NCI-H524 treated with DMSO at 0.1 percent for 48 hours (cell line): ENCODE measurements at regions not wholly inside any gene's neighbourhood (a gene's known extent, or its start where the extent isn't known, plus 50 kb on each side); places are given as distances from the start of the nearest gene placed in this dataset.
"Not testable (repeated sequence)": the region's sequence is repeated elsewhere in the genome, so short reads cannot be mapped to it uniquely, and the experiment has no call there.

Experiments
- DNase-seq: peaks from one replicate; lab custom pipeline; 2025; lab: John Stamatoyannopoulos, UW

GRCh38 chr1:118828038-118828437, 160.1 kb downstream of the TBX15 start:
- no peak for DNase-seq

- no peak for DNase-seq
These were observed 160.5 kb downstream of the TBX15 start for GRCh38 chr1:118827636-118828035.

GRCh38 chr1:118827207-118827606, 160.9 kb downstream of the TBX15 start:
- no peak for DNase-seq

- DNase-seq = no peak
These were observed 161.5 kb downstream of the TBX15 start for GRCh38 chr1:118826669-118827068.

GRCh38 chr1:118825619-118826018, 162.5 kb downstream of the TBX15 start:
- no peak for DNase-seq

GRCh38 chr1:118821801-118822200, 166.3 kb downstream of the TBX15 start:
- DNase-seq = no peak

GRCh38 chr1:118820864-118821263, 167.3 kb downstream of the TBX15 start:
- DNase-seq = no peak

GRCh38 chr1:118815909-118816308, 172.2 kb downstream of the TBX15 start:
- no peak for DNase-seq

GRCh38 chr1:118812555-118812954, 175.6 kb downstream of the TBX15 start:
- no peak for DNase-seq

- DNase-seq = no peak
These were observed 177.0 kb downstream of the TBX15 start for GRCh38 chr1:118811156-118811555.

GRCh38 chr1:118809586-118809985, 178.6 kb downstream of the TBX15 start:
- no peak for DNase-seq

- DNase-seq = not testable (repeated sequence)
These were observed 185.0 kb downstream of the TBX15 start for GRCh38 chr1:118803128-118803527.

- DNase-seq = no peak
These were observed 196.9 kb downstream of the TBX15 start for GRCh38 chr1:118791094-118791691.

GRCh38 chr1:118788463-118788862, 199.7 kb downstream of the TBX15 start:
- no peak for DNase-seq

- DNase-seq = no peak
These were observed 201.5 kb downstream of the TBX15 start for GRCh38 chr1:118786454-118787155.

- no peak for DNase-seq
These were observed 202.9 kb downstream of the TBX15 start for GRCh38 chr1:118785246-118785645.

GRCh38 chr1:118783095-118783758, 204.9 kb downstream of the TBX15 start:
- DNase-seq = no peak

GRCh38 chr1:118773656-118774055, 214.5 kb downstream of the TBX15 start:
- DNase-seq = no peak

GRCh38 chr1:118767971-118768370, 220.2 kb downstream of the TBX15 start:
- DNase-seq = no peak

GRCh38 chr1:118753976-118754375, 234.2 kb downstream of the TBX15 start:
- DNase-seq = no peak

- DNase-seq = no peak
These were observed 237.0 kb downstream of the TBX15 start for GRCh38 chr1:118751166-118751565.

GRCh38 chr1:118744420-118744819, 243.7 kb downstream of the TBX15 start:
- no peak for DNase-seq

GRCh38 chr1:118739501-118739900, 248.6 kb downstream of the TBX15 start:
- no peak for DNase-seq
